Cerebellar nuclear complex (tissue), 1 donor: ENCODE measurements at regions not wholly inside any gene's neighbourhood (a gene's known extent, or its start where the extent isn't known, plus 50 kb on each side); places are given as distances from the start of the nearest gene placed in this dataset.

ENCODE experiments used
- DNase-seq, 2 experiments: peaks; one replicate each; lab custom pipeline; 2025; lab: John Stamatoyannopoulos, UW

DNA sequence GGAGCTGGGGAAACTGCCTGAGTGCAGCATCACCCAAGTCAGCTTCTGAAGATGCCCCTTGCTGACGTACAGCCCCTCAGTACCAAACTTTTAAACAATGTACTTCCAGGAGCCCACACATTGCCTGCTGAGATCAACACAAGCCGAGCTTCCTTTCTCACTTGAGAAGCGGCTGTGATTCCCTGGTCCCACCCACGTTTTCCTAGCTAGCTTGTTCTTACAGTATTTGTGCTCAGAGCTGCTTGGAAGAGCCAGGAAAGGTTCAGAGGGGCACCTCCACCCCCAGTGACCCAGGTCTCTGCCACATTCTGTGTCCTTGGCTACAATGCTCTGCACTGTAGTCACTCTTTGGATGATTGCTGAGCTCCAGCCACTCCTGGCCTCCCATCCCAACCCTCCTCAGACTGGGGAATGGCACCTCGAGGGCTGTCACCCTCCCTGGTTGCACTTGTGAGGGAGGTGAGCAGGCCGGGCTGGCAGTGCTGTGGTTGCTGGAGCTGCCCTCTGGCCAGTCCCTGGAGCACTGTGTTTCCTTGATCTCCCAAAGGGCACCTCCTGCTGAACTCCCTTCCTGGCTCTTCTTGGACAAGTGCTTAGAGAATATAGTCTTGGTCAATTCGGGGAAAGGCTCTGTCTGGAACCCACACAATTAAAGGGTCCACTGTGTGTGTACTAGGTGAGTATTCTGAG, 355.1 kb downstream of the AJAP1 start:
- DNase-seq = no peak

DNA sequence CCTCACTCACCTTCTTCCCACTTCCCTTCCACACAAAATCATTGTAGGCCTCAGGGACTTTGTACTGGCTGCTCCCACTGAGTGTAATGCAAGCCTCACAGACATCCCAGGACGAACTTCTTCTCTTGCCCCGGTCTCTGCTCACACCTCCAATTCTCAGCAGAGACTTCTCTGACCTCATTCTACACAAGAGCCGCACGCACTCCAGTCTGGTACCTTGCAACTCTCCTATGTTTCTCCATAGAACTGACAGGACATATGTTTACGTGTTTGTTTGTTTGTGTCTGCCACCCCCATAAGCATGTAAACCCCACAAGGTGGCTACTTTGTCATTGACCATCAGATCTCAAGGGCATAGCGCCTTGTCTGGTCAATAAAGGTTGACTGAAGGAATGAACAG, 350.8 kb downstream of the AJAP1 start:
- no peak for DNase-seq

DNA sequence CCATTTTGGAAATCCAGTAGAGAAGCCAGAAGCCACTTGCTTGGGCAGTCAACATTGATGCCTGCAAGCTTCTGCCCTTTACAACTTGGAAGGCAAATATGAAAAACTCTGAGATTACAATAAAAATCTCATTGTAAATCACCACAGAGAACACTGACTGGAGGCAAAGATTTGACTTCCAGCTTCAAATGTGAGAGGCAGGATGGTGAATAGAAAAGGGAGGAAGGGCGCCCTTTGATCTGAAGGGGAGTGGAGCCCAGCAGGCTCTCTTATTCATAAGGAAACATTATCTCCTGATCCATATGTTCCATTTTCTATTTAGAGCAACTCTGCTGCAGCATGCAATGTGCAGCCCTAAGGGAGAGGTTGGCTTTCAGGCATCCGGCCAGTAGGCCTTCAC, 348.3 kb downstream of the AJAP1 start:
- DNase-seq = no peak

DNA sequence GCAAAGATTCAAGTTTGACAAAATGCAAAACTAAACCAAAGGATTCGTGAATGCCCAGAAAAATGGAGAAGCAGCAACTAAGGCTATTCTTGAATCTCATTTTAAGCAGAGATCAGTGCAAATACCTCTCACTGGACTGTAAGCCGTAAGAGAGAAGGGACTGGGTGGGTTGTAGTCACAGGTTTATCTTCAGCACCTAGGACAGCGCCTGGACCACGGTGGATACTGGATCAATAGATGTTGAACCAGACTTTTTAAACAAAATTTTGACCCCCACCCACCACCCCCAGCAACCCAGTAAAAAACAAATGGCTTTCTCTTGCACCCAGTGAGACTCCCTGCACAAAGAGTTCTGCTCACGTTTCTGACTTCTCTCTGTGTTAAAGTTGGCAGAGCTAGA, 347.1 kb downstream of the AJAP1 start:
- no peak for DNase-seq

DNA sequence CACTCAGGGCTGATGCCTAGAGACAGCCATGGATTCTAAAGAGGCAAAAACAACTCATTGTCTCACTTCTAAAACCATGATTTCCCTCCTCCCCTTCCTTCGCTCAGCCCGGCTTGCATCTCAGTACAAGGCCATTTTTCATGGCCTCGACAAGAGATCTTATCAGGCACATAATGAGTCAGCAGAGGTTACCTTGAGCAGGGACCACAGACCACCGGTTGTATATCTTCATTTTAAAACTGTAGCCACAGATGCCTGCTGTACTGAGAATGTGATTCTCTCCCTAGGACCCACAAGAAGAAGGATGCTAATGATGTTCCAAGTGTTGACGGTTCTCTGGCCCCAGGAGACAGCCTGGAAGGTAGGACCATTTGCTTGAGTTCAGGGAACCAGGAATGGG, 331.9 kb downstream of the AJAP1 start:
- DNase-seq = no peak

DNA sequence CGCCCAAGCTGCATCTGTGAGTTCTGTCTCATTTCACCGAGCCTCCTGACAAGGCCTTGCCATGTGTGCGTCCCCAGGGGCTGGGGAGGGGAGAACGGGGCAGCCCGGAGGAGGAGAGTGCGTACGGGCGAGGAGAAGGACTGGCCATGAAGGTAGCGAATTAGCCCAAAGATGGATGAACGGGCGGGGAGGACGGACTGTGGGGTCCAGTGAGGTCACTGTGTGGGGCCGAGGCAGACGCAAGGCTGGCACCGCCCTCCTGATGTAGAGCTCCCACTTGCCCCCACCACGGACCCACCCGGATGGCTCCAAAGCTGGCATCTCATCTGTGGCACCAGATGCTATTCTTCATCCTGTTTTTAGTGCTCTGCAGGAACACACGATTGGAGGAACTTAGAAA, 330.4 kb downstream of the AJAP1 start:
- DNase-seq = no peak

DNA sequence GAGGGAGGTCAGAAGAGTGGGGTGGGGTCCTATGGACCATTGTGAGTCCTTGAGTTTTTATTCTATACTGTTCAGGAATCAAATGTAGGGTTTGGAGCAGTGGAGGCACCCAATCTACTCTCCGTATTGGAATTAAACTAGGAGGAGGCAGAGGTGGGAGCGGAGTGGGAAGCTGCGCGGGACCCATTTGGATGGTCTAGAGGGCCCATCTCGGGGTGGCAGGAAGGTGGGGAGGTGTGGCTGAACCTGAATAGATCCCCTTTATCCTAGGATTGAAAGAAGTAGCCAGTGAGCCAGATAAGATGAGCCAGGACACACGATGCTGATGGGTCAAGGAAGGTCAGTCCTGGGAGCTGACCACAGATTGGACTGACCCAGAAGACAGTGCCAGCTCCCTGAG, 325.8 kb downstream of the AJAP1 start:
- DNase-seq = no peak

DNA sequence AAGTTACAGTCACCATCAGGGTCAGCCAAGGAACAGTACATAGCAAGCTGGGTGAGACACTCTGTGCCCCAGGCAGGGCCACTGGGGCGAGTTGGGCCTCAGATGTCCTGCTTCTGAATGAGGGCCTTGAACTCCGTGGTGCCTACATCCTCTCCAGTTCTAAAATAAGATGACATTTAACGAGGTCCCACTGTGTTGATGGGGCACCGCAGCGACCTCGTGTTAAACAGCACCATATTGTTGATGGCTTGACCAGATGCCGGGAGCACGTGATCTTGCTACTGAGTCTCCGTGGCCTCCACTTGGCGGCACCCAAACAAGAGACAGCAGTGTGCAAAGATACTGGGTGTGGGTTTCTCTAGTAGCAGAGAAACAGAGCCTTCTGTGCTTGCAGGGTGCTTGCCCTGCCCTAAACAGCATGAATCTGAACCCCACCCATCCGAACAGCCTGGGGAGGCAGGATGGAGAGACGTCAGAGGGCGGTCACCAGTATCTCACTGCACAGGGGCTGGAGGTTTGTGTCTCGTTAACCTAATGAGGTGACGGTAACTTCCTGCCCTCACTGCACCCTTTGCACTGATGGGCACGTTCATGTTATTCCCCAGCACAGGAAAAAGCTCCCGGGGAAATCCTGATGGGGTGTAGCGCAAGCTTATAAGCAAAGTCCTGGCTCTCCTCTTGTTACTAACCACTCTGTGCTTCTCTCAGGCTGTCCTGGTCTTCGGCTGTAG, 324.4 kb downstream of the AJAP1 start:
- no peak for DNase-seq

DNA sequence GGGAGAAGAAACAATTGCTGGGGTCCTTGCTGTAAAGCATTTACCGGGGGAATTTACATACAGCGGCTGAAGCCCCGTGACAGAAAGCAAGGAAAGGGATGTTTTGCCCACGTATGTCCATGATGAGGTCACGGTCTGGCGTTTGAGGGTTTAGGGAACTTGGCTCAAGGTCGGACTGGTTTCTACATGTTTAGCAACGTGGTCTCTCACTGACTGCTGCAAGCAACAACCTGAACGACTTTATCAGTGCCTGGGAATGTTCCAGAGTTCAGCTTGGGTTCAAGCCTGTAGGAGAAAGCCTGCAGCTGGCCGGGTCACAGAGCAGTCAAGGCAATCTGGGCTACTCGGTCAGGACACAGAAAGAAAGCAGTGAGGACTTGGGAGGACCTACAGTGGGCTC, 323.3 kb downstream of the AJAP1 start:
- no peak for DNase-seq

DNA sequence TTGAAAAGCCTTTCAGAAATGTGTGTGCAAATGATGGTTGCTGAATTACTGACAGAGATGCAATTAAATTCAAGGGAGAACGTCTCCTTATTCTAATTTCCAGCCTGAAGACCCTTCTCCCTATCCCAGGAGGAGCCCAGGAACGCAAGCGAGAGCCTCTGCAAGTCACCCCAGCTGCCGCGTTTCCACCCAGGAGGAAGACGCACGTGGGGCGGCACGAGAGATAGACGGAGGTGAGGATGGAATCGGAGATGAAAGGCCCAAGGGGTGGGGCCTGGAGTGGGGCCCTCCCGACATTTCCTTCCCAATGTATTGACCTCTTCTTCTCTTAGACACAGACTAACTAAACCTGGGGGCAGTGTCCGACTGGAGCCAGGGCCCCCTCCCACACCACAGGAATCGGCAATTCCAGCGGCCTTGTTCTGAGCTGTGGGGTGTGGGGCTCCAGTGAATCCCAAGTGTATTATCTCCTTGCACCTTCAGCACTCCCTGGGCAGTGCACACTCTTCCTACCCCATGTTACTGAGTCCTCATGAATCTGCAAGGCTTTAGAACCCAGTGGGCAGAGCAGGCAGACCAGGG, 322.5 kb downstream of the AJAP1 start:
- no peak for DNase-seq

DNA sequence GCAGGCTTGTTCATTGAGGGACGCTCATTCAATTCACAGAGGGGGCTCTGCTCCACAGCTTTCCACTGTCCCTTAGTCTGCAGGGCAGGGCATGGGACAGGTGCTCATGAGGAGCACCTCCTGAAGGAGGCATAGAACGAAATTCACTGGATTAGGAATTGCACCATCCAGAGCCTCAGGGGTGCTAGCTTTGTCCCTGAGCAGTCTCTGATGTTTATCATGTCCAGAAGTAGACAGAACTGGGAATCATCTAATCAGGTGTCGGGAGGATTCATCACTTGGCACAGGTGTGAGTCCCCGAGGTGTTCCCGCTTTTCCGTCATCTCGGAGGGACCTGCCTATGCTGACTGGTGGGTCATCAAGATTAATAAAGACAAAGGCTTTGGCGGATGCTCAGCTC, 321.4 kb downstream of the AJAP1 start:
- no peak for DNase-seq

DNA sequence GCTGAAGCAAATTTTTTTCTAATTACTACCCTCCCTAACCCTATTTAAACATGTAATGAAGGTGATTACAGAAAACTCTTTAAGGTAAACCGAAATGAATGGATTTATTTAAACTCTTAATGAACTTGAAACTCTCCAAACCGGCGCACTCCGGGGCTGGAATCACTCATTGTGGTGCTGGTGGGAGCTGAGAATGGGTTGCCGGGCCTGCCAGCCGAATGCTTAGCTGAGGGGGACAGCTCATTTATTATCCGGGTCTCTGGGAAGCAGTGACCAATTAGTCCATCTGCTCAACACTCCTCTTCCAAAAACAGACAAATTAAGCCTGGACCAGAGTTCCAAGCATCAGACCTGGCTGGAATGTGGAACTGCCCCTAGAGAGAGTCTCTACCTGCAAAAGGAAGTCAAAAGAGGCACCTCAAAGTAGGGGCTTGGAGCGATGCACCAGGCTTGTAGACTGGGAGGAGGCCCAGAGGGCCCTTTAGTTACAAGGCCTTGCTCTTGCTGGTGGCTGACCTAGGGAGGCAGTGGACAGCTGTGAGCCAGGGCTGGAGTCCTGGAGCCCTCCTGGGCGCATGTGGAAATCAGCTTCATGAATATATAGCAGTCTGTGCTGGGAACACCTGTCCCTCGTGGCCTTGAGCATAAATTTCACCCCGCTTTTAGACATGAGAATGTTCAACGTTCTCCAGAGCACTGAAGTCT, 320.7 kb downstream of the AJAP1 start:
- no peak for DNase-seq

DNA sequence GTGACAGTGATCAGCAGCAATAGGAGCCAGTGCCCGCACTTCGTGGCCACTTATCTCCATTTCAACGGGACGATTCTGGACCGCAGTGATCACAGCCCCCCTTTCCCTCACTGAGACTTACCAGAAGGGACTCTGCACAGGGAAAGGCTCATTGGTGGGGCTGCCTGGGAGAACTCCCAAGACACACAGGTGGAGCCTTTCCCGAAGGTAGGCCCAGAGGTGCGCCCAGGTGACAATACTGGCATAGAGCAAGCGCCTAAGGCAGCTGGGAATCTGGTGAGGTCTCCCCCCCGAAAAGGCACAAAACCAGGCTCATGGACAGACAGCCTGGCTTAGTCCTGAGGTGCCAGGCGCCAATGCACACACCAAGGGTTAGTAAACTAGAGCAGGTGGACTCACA, 318.9 kb downstream of the AJAP1 start:
- DNase-seq = no peak

DNA sequence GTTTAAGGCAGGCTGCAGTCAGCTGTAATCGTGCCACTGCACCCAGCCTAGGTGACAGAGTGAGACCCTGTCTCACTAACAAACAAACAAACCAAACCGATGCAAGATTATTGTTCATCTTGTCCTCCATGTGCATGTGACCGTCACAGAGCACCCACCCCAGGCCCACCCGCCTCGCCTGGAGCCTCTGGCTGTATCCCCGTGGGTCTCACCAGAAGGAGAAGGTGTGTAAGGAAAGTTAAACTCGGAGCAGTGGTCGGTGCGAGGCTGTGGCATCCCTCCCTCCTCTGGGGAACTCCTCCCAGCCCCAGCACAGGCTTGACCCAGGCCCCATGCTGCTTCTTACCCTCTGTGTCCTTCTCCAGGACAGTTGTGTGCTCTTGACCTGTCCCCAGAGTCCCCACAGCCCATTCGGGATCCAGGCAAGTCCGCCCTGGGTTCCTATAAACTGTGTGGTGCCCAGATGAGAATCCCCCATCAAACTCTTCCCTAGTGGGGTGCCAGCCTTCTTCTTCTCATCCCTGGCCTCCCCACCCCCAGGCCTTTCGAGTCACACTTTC, 318.4 kb downstream of the AJAP1 start:
- no peak for DNase-seq

DNA sequence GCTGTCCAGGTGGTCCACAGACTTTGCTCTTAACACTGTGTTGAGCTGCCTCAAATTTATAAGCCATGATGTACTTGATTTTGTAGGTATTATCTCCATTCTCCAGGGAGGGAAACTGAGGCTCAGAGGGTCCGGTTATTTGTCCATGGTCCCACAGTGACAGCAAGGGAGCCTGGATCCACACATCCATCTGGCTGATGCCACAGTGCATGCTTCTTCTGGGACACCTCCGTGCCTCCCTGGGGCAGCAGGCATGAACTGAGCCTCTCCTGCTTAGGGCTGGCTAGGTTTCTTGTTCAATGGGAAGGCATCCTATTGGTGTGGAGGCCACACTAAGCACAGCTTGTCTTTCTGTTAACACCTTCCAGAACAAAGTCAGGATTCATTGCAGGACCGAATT, 317.3 kb downstream of the AJAP1 start:
- DNase-seq = no peak

DNA sequence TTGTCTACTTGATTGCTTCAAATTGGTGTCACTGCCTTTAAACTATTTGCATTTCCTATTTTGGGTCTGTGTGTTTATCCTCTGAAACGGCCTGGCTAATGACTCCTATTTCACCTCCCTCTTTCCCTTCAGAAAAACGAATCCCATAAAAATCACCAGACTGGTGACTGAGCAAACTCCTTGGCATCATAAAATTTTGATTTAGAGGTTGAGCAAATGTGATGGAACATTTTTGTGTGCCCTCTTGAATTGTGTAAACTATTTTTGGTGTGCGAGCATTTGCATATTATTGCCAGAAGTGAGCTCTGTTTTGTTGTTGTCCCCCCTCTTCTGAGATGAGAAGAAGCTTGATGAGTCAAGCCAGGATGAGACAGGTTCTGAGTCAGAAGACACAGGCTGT, 316.1 kb downstream of the AJAP1 start:
- DNase-seq = no peak

DNA sequence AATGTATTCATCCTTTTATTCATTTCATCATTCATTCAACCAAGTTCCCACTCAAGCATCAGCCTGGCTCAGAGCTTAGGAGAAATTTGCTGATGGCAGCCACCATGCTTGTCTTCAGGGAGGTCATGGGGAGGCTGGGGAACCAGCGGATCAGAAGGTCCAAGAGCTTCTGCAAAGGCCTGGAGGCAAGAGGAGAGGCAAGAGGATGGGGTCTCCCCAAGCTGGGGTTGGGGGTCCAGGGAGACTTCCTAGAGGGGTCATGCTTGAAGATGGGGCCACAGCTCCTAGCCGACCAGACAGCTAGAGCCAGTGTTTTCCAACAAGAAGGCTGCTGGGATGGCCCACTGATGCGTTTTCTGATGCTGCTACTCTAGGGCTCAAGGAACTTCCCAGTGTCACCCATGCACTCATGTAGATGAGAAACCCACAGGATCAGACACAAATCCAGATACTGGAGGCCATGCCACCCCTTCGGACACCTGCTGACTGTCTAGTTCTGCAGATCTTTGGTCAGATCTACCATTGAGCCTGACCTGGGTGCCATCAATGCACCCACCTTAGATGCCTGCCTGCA, 315.2 kb downstream of the AJAP1 start:
- DNase-seq = no peak

DNA sequence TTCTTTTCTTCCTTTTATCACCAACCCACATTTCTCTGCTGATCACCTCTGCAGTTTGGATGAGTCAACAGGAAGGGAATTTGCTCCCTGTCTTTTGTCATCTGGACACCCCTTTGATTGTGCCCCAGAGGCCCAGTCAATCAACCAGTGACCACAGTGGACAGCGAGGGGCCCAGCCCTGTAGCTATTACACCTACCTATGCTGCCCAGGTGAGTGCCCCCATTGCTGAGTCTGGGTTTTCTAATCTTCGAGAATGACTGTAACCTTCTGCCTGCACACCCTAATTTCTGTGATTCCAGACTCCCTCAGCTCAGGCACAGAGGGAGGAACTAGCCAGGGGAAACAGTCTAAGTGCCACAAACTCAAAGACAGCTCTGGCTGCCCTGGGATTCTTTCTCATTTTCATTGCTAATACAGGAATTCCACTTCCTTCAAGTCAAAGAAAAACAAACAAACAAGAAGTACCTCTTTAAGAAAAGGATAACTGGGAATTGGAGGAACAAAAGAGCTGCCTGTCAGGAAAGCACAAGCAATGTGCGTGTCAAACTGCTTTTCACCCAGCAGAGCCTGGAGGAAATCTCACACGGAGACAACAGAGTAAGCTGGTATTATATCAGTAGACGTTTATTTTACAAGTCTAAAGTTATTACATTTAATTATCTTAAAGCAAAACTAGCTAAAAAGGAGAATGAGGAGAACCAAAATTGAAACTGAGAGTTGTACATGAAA, 311.1 kb downstream of the AJAP1 start:
- no peak for DNase-seq

DNA sequence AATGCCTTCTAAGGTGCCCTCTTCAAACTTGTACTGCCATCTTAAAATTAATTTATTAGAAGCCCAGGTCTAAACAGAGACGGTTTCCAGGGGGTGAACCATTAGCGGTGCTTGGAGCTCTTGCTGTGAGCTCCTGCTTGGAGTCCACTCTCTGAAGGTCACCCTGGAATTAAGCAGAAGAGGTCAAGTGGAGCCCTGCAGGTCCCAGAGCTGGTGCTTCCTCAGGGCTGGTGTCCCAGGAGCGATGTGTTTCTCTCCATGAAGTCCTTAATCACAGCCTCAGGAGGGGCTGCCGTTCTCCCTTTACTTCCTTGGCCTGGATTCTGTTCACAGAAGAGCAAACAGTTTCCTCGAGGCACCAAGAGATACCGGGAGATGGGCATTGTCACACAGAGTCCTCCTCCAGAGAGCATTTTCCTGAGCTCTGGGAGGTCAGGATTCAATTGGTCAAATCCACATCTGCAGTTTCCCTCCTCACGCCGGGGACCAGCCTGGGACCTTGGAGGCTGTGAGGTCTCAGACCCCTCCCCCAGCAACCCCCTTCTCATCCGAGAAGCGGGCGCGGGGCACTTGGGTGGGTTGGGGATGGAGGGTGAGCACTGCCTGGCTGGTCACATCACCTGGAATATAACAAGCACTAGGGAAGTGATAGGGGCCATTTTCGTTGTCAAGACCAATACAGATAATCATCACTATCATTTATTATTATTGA, 310.4 kb downstream of the AJAP1 start:
- no peak for DNase-seq

DNA sequence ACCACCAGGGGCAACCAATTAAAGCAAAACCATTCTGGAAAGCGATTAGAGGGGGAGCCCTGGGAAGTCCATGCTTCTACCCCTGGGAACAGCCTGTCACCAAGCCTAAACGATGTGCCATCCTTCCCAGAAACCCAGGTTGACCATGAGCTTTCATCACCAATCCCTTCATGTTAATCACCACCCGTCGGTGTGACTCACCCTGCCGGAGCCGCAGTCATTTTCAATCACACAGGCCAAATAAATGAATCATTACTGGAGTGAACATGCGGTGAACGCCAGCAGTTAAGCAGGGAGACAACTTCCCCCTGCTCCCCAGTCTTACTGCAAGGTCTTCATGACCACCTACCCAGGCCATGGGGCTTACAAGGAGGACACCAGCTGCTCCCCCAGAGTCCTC, 308.8 kb downstream of the AJAP1 start:
- no peak for DNase-seq

DNA sequence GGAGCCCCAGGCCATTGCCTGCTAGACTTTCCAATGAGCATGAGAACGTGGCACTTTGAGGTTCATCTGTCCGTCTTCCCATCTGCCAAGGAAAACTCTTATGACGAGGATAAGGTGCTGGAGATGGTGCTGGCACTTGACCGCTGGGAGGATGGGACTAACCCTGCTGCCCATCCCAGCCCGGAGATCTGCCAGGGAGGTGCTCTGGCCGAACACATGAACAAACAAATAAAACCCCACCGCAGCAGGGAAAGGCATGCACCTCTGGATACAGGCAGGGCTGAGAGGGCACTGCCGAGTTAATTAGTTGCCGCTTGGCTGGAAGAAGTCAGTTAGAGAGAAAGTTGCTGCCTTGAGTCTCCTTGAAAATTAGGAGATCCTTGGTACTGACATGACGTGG, 308.4 kb downstream of the AJAP1 start:
- DNase-seq = no peak
